Glutamatergic neuron (in vitro differentiated cells): ENCODE measurements at regions not wholly inside any gene's neighbourhood (a gene's known extent, or its start where the extent isn't known, plus 50 kb on each side); places are given as distances from the start of the nearest gene placed in this dataset.

Experiments used
- DNase-seq: peaks from one replicate; pipeline ENCODE4 v3.0.0; 2022
- H3K27ac Mint-ChIP-seq: one replicate; pipeline ENCODE4 v1.8.0; 2020; ENCODE audit warnings: mild to moderate bottlenecking, mixed read lengths, inconsistent platforms; ENCODE audit not compliant: unreplicated experiment
- H3K27me3 Mint-ChIP-seq: one replicate; pipeline ENCODE4 v1.8.0; 2020; ENCODE audit warnings: mild to moderate bottlenecking, moderate library complexity, mixed read lengths, inconsistent platforms; ENCODE audit not compliant: unreplicated experiment
- H3K36me3 Mint-ChIP-seq: one replicate; pipeline ENCODE4 v1.8.0; 2020; ENCODE audit warnings: mild to moderate bottlenecking, mixed read lengths, inconsistent platforms; ENCODE audit not compliant: unreplicated experiment
- H3K4me1 Mint-ChIP-seq: one replicate; pipeline ENCODE4 v1.8.0; 2020; ENCODE audit warnings: mild to moderate bottlenecking, low read depth, mixed read lengths, inconsistent platforms; ENCODE audit not compliant: unreplicated experiment
- H3K4me3 Mint-ChIP-seq: one replicate; pipeline ENCODE4 v1.8.0; 2020; ENCODE audit warnings: mild to moderate bottlenecking, mixed read lengths, inconsistent platforms; ENCODE audit not compliant: unreplicated experiment
- H3K9me3 Mint-ChIP-seq: one replicate; pipeline ENCODE4 v1.8.0; 2020; ENCODE audit warnings: mild to moderate bottlenecking, moderate library complexity, mixed read lengths, inconsistent platforms; ENCODE audit not compliant: unreplicated experiment
- TF ChIP-seq, protein P1 (sequence below): fragments of 200-600 bp; sonication (generic); IDR thresholded peaks from one replicate; pipeline ENCODE4 v1.5.0; 2021; ENCODE audit not compliant: partially characterized antibody, unreplicated experiment

DNA sequence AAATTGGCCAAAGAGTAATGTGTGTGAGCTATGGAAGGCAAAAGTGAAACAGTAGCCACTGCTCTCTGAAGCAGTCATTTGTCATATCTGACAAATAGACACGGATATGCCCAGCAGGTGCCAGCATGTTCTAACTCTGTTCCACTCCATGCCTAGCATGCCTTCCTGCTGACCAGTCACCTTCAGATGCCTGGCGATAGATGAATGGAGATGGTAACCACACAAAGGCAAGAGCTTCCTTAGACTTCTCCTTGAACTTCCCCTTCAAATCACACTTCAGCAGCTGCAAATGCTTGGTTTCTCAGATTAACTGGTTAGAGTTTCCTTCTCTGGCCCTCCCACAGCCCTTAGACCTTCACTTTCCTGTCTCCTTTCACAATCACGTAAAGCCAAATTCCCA is 429.9 kb downstream of the DAD1 start:
- no peak overlapping the region for H3K27ac Mint-ChIP-seq
- H3K36me3 Mint-ChIP-seq: no peaks in the 10 kb centered on the region
- no peaks in the 10 kb centered on the region for H3K4me1 Mint-ChIP-seq
- H3K4me3 Mint-ChIP-seq: no peak overlapping the region
- TF ChIP-seq, protein P1, sequence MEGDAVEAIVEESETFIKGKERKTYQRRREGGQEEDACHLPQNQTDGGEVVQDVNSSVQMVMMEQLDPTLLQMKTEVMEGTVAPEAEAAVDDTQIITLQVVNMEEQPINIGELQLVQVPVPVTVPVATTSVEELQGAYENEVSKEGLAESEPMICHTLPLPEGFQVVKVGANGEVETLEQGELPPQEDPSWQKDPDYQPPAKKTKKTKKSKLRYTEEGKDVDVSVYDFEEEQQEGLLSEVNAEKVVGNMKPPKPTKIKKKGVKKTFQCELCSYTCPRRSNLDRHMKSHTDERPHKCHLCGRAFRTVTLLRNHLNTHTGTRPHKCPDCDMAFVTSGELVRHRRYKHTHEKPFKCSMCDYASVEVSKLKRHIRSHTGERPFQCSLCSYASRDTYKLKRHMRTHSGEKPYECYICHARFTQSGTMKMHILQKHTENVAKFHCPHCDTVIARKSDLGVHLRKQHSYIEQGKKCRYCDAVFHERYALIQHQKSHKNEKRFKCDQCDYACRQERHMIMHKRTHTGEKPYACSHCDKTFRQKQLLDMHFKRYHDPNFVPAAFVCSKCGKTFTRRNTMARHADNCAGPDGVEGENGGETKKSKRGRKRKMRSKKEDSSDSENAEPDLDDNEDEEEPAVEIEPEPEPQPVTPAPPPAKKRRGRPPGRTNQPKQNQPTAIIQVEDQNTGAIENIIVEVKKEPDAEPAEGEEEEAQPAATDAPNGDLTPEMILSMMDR: no peak
- peaks cover 2% of the 10 kb centered on the region for H3K9me3 Mint-ChIP-seq
- H3K27me3 Mint-ChIP-seq: no peaks in the 10 kb centered on the region
- no peak for DNase-seq

DNA sequence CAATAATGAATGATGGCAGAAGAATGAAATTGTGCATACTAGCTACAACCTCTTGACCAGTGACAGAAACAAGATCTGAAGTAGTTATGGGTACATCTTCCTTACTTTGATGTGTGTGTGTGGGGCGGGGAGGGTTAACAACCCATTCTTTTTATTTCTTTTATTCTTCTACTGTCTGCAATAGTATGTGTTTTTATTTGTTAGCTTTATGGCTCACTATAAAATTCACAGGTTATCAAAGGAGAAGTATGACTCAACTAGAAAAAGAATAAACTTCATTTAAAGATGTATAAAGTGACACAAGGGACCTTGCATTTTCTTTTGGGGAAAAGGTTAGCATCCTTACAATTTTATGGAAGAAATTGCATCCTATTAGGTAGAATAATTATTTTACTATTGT is 430.5 kb downstream of the DAD1 start:
- no peak overlapping the region for H3K4me3 Mint-ChIP-seq
- no peaks in the 10 kb centered on the region for H3K36me3 Mint-ChIP-seq
- no peak overlapping the region for H3K27ac Mint-ChIP-seq
- no peaks in the 10 kb centered on the region for H3K27me3 Mint-ChIP-seq
- DNase-seq: no peak
- TF ChIP-seq, protein P1: no peak
- H3K9me3 Mint-ChIP-seq: peaks cover 2% of the 10 kb centered on the region
- H3K4me1 Mint-ChIP-seq: no peaks in the 10 kb centered on the region

DNA sequence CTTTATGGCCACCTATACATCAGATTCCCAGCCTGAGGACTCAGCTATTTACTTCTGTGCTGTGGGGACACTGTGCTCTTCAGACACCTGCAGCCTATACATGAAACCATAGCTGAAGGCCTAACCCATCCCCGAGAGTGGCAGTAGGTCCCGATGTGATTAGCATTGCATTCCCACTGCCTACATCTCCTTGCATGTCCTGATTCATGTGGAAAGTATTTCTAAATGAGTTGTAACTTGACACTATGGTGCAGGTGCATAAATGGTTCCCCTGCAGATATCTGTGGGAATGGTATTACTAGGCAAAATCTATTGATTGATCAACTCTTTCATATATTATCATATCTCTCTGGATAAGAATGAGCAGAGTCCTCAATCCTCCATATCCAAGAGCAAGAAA is 433.5 kb downstream of the DAD1 start:
- Mint-ChIP-seq H3K4me3 (no peak overlapping the region), H3K9me3 (peaks cover 5% of the 10 kb centered on the region), H3K4me1 (no peaks in the 10 kb centered on the region), H3K36me3 (peaks cover 12% of the 10 kb centered on the region), H3K27me3 (peaks cover 4% of the 10 kb centered on the region), H3K27ac (no peak overlapping the region)
- TF ChIP-seq, protein P1: no peak
- no peak for DNase-seq

DNA sequence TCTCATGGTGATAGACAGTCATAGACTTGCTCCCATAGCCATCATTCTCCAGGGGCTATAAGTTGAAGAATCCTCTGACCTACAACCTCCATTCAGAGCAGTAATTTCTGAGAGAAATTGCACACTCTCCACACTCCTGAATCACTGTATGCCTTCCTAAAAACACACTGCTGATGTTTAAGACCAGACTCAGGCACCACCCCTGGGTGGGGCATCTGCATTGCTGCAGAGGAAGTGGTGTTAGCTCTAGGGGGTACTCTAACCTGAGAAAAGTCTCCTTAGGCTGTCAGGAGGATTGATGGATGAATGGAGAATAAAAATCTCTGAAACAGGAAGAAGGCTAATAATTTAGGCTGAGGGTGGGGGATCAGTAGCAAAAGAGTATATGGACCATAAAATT is 436.1 kb downstream of the DAD1 start:
- H3K4me3 Mint-ChIP-seq: no peak overlapping the region
- H3K27me3 Mint-ChIP-seq: peaks cover 4% of the 10 kb centered on the region
- peaks cover 12% of the 10 kb centered on the region for H3K36me3 Mint-ChIP-seq
- no peak overlapping the region for H3K27ac Mint-ChIP-seq
- H3K4me1 Mint-ChIP-seq: no peaks in the 10 kb centered on the region
- H3K9me3 Mint-ChIP-seq: peaks cover 5% of the 10 kb centered on the region
- no peak for DNase-seq
- TF ChIP-seq, protein P1: no peak

DNA sequence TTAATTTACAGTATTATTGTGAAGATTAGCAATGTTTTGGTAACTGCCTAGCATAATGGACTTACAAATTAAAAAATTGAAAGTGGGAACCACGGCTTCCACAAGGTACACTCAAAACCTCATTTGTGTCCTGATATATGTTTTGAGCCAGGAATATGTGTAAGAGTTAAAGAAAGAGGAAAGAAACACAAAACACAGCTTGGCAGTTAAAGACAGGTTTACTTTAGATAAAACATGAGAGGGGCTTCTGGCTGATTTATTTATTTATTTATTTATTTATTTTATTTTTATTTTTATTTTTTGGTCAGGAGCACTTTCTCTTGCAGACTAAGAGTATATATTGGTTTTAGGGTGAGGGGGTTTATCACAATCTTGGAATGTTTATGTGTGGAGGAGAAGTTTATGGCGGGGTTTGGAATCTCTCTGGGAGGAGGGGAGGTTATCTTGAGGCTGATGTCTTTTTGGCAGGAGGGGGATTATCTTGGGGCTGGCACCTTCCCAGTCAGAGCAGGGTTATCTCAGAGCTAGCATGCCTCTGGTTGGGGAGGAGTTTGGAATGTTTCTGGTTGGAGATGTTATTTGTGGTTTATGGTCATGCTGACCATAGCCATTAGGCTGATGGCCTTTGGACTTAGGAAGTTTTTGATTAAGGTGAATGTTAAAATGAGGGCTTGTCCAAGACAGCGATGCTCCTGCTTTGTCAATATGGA is 436.7 kb downstream of the DAD1 start:
- Mint-ChIP-seq H3K27ac (no peak overlapping the region), H3K9me3 (peaks cover 5% of the 10 kb centered on the region), H3K4me1 (no peaks in the 10 kb centered on the region), H3K4me3 (no peak overlapping the region), H3K36me3 (peaks cover 12% of the 10 kb centered on the region), H3K27me3 (peaks cover 4% of the 10 kb centered on the region)
- TF ChIP-seq, protein P1: no peak
- DNase-seq: no peak
